Activated CD4-positive, CD25-positive, alpha-beta regulatory T cell (primary cell): ENCODE measurements at regions not wholly inside any gene's neighbourhood (a gene's known extent, or its start where the extent isn't known, plus 50 kb on each side); places are given as distances from the start of the nearest gene placed in this dataset.
"Not testable (repeated sequence)": the region's sequence is repeated elsewhere in the genome, so short reads cannot be mapped to it uniquely, and the experiment has no call there.

Source experiments
- DNase-seq, 4 experiments: peaks; one replicate each; lab custom pipeline; 2025; lab: John Stamatoyannopoulos, UW

DNA sequence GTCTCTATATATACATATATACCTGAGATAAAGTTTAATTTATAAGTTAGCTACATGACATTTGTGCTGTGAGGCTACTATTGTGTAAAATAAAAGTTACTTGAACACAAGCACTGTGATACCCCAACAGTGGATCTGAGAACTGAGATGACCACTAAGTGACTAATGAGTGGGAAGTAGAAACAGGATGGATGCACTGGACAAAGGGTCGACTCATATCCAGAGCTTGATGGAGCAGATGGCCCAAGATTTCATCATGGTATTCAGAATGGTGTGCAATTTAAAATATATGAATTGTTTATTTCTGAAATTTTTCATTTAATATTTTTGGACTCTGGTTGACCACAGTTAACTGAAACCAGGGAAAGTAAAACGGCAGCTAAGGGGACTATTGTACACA, 908.6 kb upstream of the MDGA2 start:
- no peak for DNase-seq

GRCh38 chr14:48582938-48583337, 907.5 kb upstream of the MDGA2 start:
- no peak for DNase-seq

GRCh38 chr14:48580692-48581091, 905.3 kb upstream of the MDGA2 start:
- no peak for DNase-seq

- no peak for DNase-seq
These were observed 900.4 kb upstream of the MDGA2 start for GRCh38 chr14:48575772-48576171.

GRCh38 chr14:48568688-48569087, 893.3 kb upstream of the MDGA2 start:
- DNase-seq, result no peak

DNA sequence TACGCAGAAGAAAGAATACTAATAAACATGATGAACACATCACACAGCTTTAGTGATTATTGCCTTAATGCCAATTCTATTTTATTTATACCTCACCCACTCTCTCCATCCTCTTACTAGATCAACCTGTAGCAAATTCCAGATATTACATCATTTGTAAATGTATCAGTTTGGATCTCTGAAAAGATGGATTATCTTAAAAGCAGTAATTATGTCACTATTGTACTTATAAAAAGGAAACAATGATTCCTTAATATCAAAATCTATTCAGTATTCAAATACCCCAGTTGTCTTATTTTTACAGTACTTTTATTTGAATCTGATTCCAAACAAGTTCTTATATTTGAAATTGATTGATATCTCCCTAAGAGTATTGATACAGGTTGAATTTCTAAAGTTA, 892.8 kb upstream of the MDGA2 start:
- no peak for DNase-seq

- DNase-seq, result no peak
These were observed 888.1 kb upstream of the MDGA2 start for GRCh38 chr14:48563489-48563888.

DNA sequence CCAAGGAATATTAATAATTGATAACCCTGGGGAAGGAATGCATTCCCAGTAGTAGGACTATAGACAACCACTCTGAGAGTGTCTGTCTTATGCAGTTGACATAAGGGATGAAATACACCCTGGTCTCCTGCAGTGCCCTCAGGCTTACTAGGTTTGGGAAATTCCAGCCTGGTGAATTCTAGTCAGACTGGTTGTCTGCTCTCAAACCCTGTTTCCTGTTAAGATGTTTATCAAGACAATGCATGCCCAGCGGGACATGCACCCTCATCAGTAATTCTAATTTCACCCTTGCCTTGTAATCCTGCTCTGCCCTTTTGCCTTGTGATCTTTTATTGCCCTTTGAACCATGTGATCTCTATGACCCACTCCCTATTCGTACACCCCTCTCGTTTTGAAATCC, 886.0 kb upstream of the MDGA2 start:
- DNase-seq, result not testable (repeated sequence)

- DNase-seq, result no peak
These were observed 885.0 kb upstream of the MDGA2 start for GRCh38 chr14:48560421-48560820.

DNA sequence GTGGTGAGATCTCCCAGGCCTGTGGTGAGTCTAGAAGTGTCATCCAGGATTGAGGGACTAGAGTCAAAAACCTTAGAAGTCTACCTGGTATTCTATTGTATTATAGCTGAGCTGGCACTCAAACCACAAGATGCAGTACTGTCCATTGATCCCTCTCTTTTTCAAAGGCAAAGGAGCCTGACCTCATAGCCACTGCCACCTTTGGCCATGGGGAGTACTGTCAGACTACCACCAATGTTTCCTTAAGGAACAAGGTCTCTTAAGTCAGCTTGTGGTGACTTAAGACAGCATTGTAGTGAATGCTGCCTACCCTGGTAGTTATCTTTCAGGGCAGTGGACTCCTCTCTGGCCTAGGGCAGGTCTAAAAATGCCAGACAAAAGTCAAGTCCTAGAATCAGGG, 878.0 kb upstream of the MDGA2 start:
- no peak for DNase-seq

GRCh38 chr14:48546996-48547395, 871.6 kb upstream of the MDGA2 start:
- DNase-seq, result no peak

DNA sequence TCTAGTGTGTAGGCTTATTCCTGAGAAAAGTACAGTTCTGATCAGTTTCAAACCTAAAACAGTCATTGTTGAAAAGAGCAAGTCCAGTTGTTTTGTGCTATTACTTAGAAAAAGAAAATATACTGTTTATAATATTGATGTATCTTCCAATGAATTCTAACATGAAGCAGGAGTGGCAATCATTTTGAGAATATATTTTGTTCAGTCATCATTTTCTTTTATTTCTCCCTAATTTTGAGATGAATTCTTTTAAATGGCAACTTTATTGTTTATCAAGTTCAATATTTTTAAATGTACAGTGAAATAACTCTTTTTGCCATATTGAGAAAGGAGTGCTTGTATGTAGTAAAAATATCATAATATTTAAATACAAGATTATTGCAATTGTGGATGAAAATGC, 862.2 kb upstream of the MDGA2 start:
- DNase-seq, result no peak

GRCh38 chr14:48536318-48536717, 860.9 kb upstream of the MDGA2 start:
- no peak for DNase-seq

DNA sequence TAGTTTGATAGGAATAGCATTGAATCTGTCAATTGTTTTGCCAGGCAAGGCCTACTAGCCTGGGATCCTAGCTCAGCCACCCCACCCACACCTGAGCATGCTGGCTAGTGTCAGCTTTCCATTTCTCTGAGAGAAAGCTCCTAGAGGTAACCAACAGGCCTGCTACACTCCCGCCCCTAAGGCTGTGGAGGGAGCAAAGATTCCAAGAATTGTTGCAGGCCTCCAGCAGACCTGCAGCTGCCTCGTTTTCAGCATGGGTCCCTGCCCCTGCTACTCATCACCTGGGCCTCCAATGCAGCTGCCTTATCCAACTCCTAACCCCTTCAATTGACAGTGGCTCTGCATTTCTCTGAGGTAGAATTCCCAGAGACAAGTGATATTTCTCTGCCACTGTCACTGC, 852.4 kb upstream of the MDGA2 start:
- no peak for DNase-seq

- DNase-seq, result no peak
These were observed 850.9 kb upstream of the MDGA2 start for GRCh38 chr14:48526307-48526706.

GRCh38 chr14:48504921-48505320, 829.5 kb upstream of the MDGA2 start:
- no peak for DNase-seq

GRCh38 chr14:48490756-48491155, 815.4 kb upstream of the MDGA2 start:
- DNase-seq, result no peak

DNA sequence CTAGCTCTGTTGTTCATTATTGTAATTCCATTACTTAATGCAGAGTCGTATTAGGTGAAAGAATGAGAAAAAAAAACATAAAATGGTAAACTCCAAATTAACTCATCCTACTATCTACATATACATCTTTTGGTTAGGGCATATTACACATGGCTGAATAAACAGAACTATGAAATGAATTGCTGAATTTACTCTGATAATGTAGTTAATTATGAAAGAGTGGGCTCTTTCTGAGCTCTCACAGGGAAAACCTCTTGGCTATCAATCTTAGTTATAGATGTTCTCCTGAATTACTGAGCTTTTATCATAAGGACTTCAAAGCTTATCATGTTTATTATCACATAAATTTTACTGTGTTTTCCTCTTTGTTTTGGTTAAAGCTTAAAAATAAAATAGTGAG, 798.5 kb upstream of the MDGA2 start:
- DNase-seq, result no peak

- DNase-seq, result no peak
These were observed 780.6 kb upstream of the MDGA2 start for GRCh38 chr14:48456051-48456450.

DNA sequence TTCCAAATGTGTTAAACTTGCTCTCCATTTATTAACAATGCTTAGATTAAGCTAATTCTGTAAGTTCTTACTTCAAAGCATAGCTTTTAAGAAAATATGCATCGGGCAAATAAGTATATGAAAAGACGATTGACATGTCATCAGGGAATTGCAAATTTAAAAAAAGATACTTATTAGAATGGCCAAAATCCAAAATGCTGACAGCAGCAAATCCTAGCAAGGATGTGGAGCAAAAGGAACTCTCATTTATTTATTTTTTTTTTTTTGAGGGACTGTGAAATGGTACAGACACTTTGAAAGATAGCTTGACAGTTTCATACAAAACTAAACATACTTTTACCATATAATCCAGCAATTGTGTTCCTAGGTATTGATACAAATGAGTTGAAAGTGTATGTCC, 779.5 kb upstream of the MDGA2 start:
- DNase-seq, result no peak

DNA sequence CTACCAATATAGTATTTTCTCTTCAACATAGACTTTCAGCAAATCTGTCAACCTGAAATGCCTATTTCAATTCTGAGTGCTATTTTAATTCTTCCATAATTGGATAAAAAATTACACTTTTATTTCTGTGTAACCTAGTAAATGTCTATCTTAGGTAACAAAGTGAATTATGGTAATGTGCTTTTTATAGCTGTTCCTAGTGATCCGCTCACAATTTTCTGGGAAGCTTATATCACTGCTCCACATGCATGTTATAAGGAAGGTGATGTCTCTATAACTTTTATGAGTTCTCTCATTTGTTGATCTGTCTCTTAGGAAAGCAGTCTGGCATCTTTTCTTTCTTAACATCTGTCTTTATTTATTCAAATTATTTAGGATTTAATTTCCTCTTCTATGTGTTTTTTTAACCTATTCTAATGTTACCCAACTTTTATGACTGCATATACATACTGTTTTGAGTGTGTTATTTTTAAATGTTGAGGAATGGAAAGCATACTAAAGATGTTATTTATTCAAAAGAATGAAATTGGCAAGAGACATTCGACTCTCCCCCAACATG, 777.1 kb upstream of the MDGA2 start:
- DNase-seq, result no peak

GRCh38 chr14:48435221-48435620, 759.8 kb upstream of the MDGA2 start:
- DNase-seq, result no peak

DNA sequence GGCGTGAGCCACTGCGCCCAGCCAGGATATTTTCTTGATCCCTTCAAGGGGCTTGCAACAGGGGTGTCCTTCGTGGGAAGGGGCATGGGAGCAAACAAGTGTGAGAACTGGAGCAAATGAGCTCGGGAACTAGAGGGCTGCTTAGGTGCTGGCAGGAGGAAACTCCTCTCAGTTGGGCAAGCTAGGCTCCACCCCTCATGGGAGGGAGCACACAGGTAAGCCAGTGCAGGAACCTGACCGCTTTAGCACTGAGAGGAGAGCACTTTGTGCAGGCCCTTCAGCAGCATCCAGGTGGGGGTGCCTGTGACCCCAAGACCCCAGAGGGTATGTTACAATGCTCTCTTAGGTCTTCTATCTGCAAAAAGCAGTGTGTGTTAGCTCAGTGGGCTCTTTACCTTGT, 755.4 kb upstream of the MDGA2 start:
- DNase-seq, result no peak

DNA sequence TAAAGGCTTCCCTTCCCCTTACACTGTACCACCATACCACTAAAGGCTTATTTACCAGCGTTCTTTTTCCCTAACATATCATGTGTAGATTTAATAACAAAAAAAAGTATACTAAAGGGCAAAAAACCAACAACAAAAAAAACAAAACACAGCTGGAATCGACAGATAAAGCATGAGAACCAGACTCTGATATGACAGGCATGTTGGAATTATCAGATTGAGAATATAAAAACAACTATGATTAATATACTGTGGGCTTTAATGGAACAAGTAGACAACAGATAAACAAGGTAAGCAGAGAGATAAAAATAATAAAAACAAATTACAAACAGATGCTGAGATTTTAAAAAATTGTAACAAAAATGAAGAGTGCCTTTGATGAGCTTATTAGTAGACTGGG, 754.1 kb upstream of the MDGA2 start:
- DNase-seq, result no peak
